Neural cell (in vitro differentiated cells): ENCODE measurements at regions not wholly inside any gene's neighbourhood (a gene's known extent, or its start where the extent isn't known, plus 50 kb on each side); places are given as distances from the start of the nearest gene placed in this dataset.

Experiments used
- H2AFZ ChIP-seq: fragments of 200-600, 300-800 bp; sonication (generic), shearing (Covaris generic); 2 replicates; pipeline ENCODE4 v1.6.0; 2014; ENCODE audit warnings: low read depth, mild to moderate bottlenecking, antibody characterized with exemption, low read length, moderate library complexity
- H3F3A ChIP-seq: fragments of 200-600 bp; shearing (Covaris generic); 2 replicates; pipeline ENCODE4 v1.6.1; 2016; ENCODE audit warnings: mild to moderate bottlenecking, moderate library complexity, mixed read lengths, antibody characterized with exemption, low read length; ENCODE audit not compliant: insufficient read depth, poor library complexity, severe bottlenecking
- H3K27ac ChIP-seq: fragments of 200-600, 300-800 bp; sonication (generic), shearing (Covaris generic); 2 replicates; pipeline ENCODE4 v1.5.1; 2014; ENCODE audit warnings: mild to moderate bottlenecking, low read length, moderate library complexity
- H3K27me3 ChIP-seq: fragments of 300-800, 200-600 bp; sonication (generic), shearing (Covaris generic); 2 replicates; pipeline ENCODE4 v1.6.0; 2014; ENCODE audit warnings: mild to moderate bottlenecking, low read depth, low read length, moderate library complexity; ENCODE audit not compliant: insufficient read depth
- H3K36me3 ChIP-seq: fragments of 300-800, 200-600 bp; sonication (generic), shearing (Covaris generic); 2 replicates; pipeline ENCODE4 v1.5.1; 2014; ENCODE audit warnings: mild to moderate bottlenecking, antibody characterized with exemption, low read length, moderate library complexity; ENCODE audit not compliant: insufficient read depth
- H3K4me2 ChIP-seq: fragments of 300-800, 200-600 bp; sonication (generic), shearing (Covaris generic); 2 replicates; pipeline ENCODE4 v1.6.0; 2014; ENCODE audit warnings: mild to moderate bottlenecking, low read length
- H3K4me3 ChIP-seq: fragments of 300-800, 200-600 bp; sonication (generic), shearing (Covaris generic); 2 replicates; pipeline ENCODE4 v1.5.1; 2014; ENCODE audit warnings: mild to moderate bottlenecking, low read length, moderate library complexity
- H3K79me2 ChIP-seq: fragments of 200-600 bp; shearing (Covaris generic); replicated peaks from 2 replicates; pipeline ENCODE4 v1.6.0; 2014; ENCODE audit warnings: mild to moderate bottlenecking, low read length, moderate library complexity; ENCODE audit not compliant: insufficient read depth
- H3K9ac ChIP-seq: fragments of 300-800, 200-600 bp; sonication (generic), shearing (Covaris generic); 2 replicates; pipeline ENCODE4 v1.6.1; 2016; ENCODE audit warnings: mild to moderate bottlenecking, low read length, mixed read lengths
- H3K9me2 ChIP-seq: fragments of 200-600 bp; shearing (Covaris generic); 2 replicates; pipeline ENCODE4 v1.6.1; 2016; ENCODE audit warnings: mild to moderate bottlenecking, low read length, mixed read lengths; ENCODE audit not compliant: insufficient read depth
- H3K9me3 ChIP-seq: fragments of 200-600, 300-800 bp; sonication (generic), shearing (Covaris generic); 2 replicates; pipeline ENCODE4 v1.6.1; 2016; ENCODE audit warnings: mild to moderate bottlenecking, mixed run types, low read length, moderate library complexity, mixed read lengths
- H4K20me1 ChIP-seq: fragments of 200-600 bp; shearing (Covaris generic); 2 replicates; pipeline ENCODE4 v1.6.1; 2016; ENCODE audit warnings: mild to moderate bottlenecking, mixed run types; ENCODE audit not compliant: insufficient read depth
- CTCF ChIP-seq: fragments of 450-650 bp; IDR thresholded peaks from 2 replicates; pipeline ENCODE4 v1.5.1; 2014; ENCODE audit warnings: antibody characterized with exemption, mild to moderate bottlenecking, moderate library complexity; ENCODE audit not compliant: poor library complexity, severe bottlenecking
- EP300 ChIP-seq: fragments of 450-650 bp; conservative IDR thresholded peaks from 2 replicates; pipeline ENCODE4 v1.6.1; 2014; ENCODE audit warnings: antibody characterized with exemption, mild to moderate bottlenecking, moderate library complexity; ENCODE audit not compliant: poor library complexity, severe bottlenecking
- EZH2 ChIP-seq: fragments of 200-600, 300-800 bp; shearing (Covaris generic), sonication (generic); IDR thresholded peaks from 2 replicates; pipeline ENCODE4 v1.6.1; 2014; ENCODE audit warnings: antibody characterized with exemption, low read length, borderline replicate concordance, mild to moderate bottlenecking; ENCODE audit not compliant: insufficient read depth, poor library complexity, severe bottlenecking
- MXI1 ChIP-seq: fragments of 450-650 bp; conservative IDR thresholded peaks from 2 replicates; pipeline ENCODE4 v1.6.1; 2014; ENCODE audit warnings: antibody characterized with exemption, mild to moderate bottlenecking; ENCODE audit not compliant: poor library complexity, severe bottlenecking
- POLR2AphosphoS5 ChIP-seq: IDR thresholded peaks from 2 replicates; pipeline ENCODE4 v1.6.1; 2012
- RAD21 ChIP-seq: fragments of 450-650 bp; conservative IDR thresholded peaks from 2 replicates; pipeline ENCODE4 v1.6.1; 2014; ENCODE audit warnings: antibody characterized with exemption, mild to moderate bottlenecking, moderate library complexity
- REST ChIP-seq: IDR thresholded peaks from 2 replicates; pipeline ENCODE4 v1.6.1; 2012; ENCODE audit warnings: borderline replicate concordance
- SMC3 ChIP-seq: fragments of 450-650 bp; conservative IDR thresholded peaks from 2 replicates; pipeline ENCODE4 v1.6.1; 2014; ENCODE audit warnings: antibody characterized with exemption, mild to moderate bottlenecking, moderate library complexity; ENCODE audit not compliant: poor library complexity
- TAF1 ChIP-seq: IDR thresholded peaks from 2 replicates; pipeline ENCODE4 v1.6.1; 2012; ENCODE audit warnings: low read depth

- Histone ChIP-seq H3K27ac (no peak overlapping the region), H3K36me3 (no peaks in the 10 kb centered on the region), H3K9me3 (no peaks in the 10 kb centered on the region), H3K4me3 (no peak overlapping the region), H3K9ac (no peak overlapping the region), H3F3A (no peaks in the 10 kb centered on the region), H3K9me2 (no peaks in the 10 kb centered on the region), H4K20me1 (no peaks in the 10 kb centered on the region), H3K4me2 (no peak overlapping the region), H3K79me2 (no peaks in the 10 kb centered on the region), H2AFZ (no peak overlapping the region), H3K27me3 (no peaks in the 10 kb centered on the region)
- TF ChIP-seq EZH2 (no peak), MXI1 (no peak), CTCF (no peak), POLR2AphosphoS5 (no peak), RAD21 (no peak), EP300 (no peak)
Measured at GRCh38 chr1:58082596-58082995, 463.9 kb downstream of the OMA1 start.

- H3K4me3 ChIP-seq, result no peak overlapping the region
- no peaks in the 10 kb centered on the region for H3K36me3 ChIP-seq
- no peak overlapping the region for H3K4me2 ChIP-seq
- no peaks in the 10 kb centered on the region for H3K79me2 ChIP-seq
- H2AFZ ChIP-seq, result no peak overlapping the region
- H3F3A ChIP-seq, result no peaks in the 10 kb centered on the region
- no peaks in the 10 kb centered on the region for H3K9me3 ChIP-seq
- H3K9me2 ChIP-seq, result no peaks in the 10 kb centered on the region
- H3K9ac ChIP-seq, result no peak overlapping the region
- no peaks in the 10 kb centered on the region for H4K20me1 ChIP-seq
- no peak for TF ChIP-seq RAD21
- no peak for TF ChIP-seq POLR2AphosphoS5
- no peak for TF ChIP-seq TAF1
- no peak for TF ChIP-seq EZH2
- no peak for TF ChIP-seq CTCF
- no peak for TF ChIP-seq EP300
- TF ChIP-seq MXI1, result no peak
- no peak for TF ChIP-seq SMC3
- TF ChIP-seq REST, result no peak
- no peaks in the 10 kb centered on the region for H3K27me3 ChIP-seq
- no peak overlapping the region for H3K27ac ChIP-seq
Measured at GRCh38 chr1:58076258-58076657, 470.3 kb downstream of the OMA1 start.
